ENCODE measurements at regions not wholly inside any gene's neighbourhood (a gene's known extent, or its start where the extent isn't known, plus 50 kb on each side); places are given as distances from the start of the nearest gene placed in this dataset.

- no peak for TF ChIP-seq POLR2A (IDR thresholded peaks at IDR 0.05)
- no peak for TF ChIP-seq CTCF (IDR thresholded peaks at IDR 0.05)
- TF ChIP-seq EP300 (IDR thresholded peaks at IDR 0.05): no peak
- TF ChIP-seq POLR2AphosphoS5 (IDR thresholded peaks at IDR 0.05): no peak
These were observed 139.1 kb upstream of the TACR1 start for GRCh38 chr2:75338461-75338860.

Measured in stomach (tissue), 4 donors.